HEK293 (cell line): ENCODE measurements at regions not wholly inside any gene's neighbourhood (a gene's known extent, or its start where the extent isn't known, plus 50 kb on each side); places are given as distances from the start of the nearest gene placed in this dataset.

Experiments
- CTCF ChIA-PET: fragments of 350-600 bp; formaldehyde crosslinking; extraction: SDS; loops from one replicate; lab custom pipeline; 2021; ENCODE audit warnings: antibody characterized with exemption; lab: Yijun Ruan, JAX
- POLR2A ChIA-PET: fragments of 300-600 bp; formaldehyde crosslinking; extraction: SDS; loops from one replicate; lab custom pipeline; 2020; ENCODE audit warnings: antibody characterized with exemption, inconsistent platforms; lab: Yijun Ruan, JAX
- H3K27ac ChIP-seq: fragments of 200-500 bp; sonication (Bioruptor generic); 2 replicates; pipeline ENCODE4 v1.5.1; 2014; ENCODE audit warnings: low read depth, low read length, control low read depth, inconsistent platforms; ENCODE audit errors: extremely low read depth
- H3K36me3 ChIP-seq, 2 experiments: fragments of 200-500 bp in 1 of 2; sonication (Bioruptor generic) in 1 of 2; 1 replicate in 1 of 2; 2 replicates in 1 of 2; pipeline ENCODE4 v1.5.1; 2014 to 2017; ENCODE audit warnings: inconsistent platforms in 2 of 2, low read length in 2 of 2; ENCODE audit not compliant: control insufficient read depth in 2 of 2, insufficient read depth in 1 of 2
- H3K4me1 ChIP-seq: fragments of 200-500 bp; sonication (Bioruptor generic); 2 replicates; pipeline ENCODE4 v1.5.1; 2014; ENCODE audit warnings: mild to moderate bottlenecking, low read length, inconsistent platforms; ENCODE audit not compliant: control insufficient read depth, insufficient read depth
- H3K4me3 ChIP-seq: 2 replicates; pipeline ENCODE4 v1.5.1; 2011; ENCODE audit warnings: low read depth, mild to moderate bottlenecking, control low read depth, low read length, moderate library complexity
- H3K9me3 ChIP-seq: fragments of 200-500 bp; sonication (Bioruptor generic); 2 replicates; pipeline ENCODE4 v1.5.1; 2014; ENCODE audit warnings: low read depth, low read length, inconsistent platforms; ENCODE audit not compliant: control insufficient read depth, insufficient read depth
- AEBP2 ChIP-seq: fragments of 450-650 bp; formaldehyde crosslinking; IDR thresholded peaks from 2 replicates; pipeline ENCODE4 v1.5.1; 2016; ENCODE audit warnings: missing biosample characterization, missing genetic modification characterization, borderline replicate concordance
- GFI1B ChIP-seq: fragments of 450-650 bp; formaldehyde crosslinking; IDR thresholded peaks from 2 replicates; pipeline ENCODE4 v1.5.1; 2016; ENCODE audit warnings: missing biosample characterization, missing genetic modification characterization
- GLI4 ChIP-seq: fragments of 450-650 bp; formaldehyde crosslinking; IDR thresholded peaks from 2 replicates; pipeline ENCODE4 v1.5.1; 2016; ENCODE audit warnings: missing biosample characterization, missing genetic modification characterization
- HOXD13 ChIP-seq: sonication (generic); formaldehyde crosslinking; IDR thresholded peaks from 2 replicates; pipeline ENCODE4 v1.8.0; 2022; ENCODE audit warnings: missing genetic modification reagents, borderline replicate concordance
- KLF1 ChIP-seq: fragments of 450-650 bp; formaldehyde crosslinking; IDR thresholded peaks from 2 replicates; pipeline ENCODE4 v1.5.1; 2016; ENCODE audit warnings: missing biosample characterization, missing genetic modification characterization
- OVOL3 ChIP-seq: fragments of 450-650 bp; formaldehyde crosslinking; IDR thresholded peaks from 2 replicates; pipeline ENCODE4 v1.5.1; 2016; ENCODE audit warnings: missing biosample characterization, missing genetic modification characterization
- SCRT2 ChIP-seq: fragments of 450-650 bp; formaldehyde crosslinking; IDR thresholded peaks from 2 replicates; pipeline ENCODE4 v1.5.1; 2016; ENCODE audit warnings: missing biosample characterization, missing genetic modification characterization
- ZBTB6 ChIP-seq: fragments of 450-650 bp; formaldehyde crosslinking; IDR thresholded peaks from 2 replicates; pipeline ENCODE4 v1.5.1; 2017; ENCODE audit warnings: missing biosample characterization, missing genetic modification characterization
- ZNF10 ChIP-seq: fragments of 450-650 bp; formaldehyde crosslinking; IDR thresholded peaks from 2 replicates; pipeline ENCODE4 v1.5.1; 2017; ENCODE audit warnings: missing biosample characterization, missing genetic modification characterization
- ZNF184 ChIP-seq: fragments of 450-650 bp; IDR thresholded peaks from 2 replicates; pipeline ENCODE4 v1.5.1; 2018; ENCODE audit warnings: missing biosample characterization, mild to moderate bottlenecking, missing genetic modification characterization
- ZNF19 ChIP-seq: fragments of 450-650 bp; formaldehyde crosslinking; IDR thresholded peaks from 2 replicates; pipeline ENCODE4; 2016; ENCODE audit warnings: missing biosample characterization, missing genetic modification characterization, low read depth
- ZNF202 ChIP-seq: fragments of 450-650 bp; formaldehyde crosslinking; IDR thresholded peaks from 2 replicates; pipeline ENCODE4 v1.5.1; 2016; ENCODE audit warnings: missing biosample characterization, missing genetic modification characterization, borderline replicate concordance
- ZNF354C ChIP-seq: fragments of 450-650 bp; formaldehyde crosslinking; IDR thresholded peaks from 2 replicates; pipeline ENCODE4 v1.5.1; 2016; ENCODE audit warnings: missing biosample characterization, missing genetic modification characterization, low read depth, borderline replicate concordance
- ZNF37A ChIP-seq: fragments of 450-650 bp; IDR thresholded peaks from 2 replicates; pipeline ENCODE4 v1.5.1; 2018; ENCODE audit warnings: missing biosample characterization, missing genetic modification characterization
- ZNF510 ChIP-seq: fragments of 450-650 bp; formaldehyde crosslinking; IDR thresholded peaks from 2 replicates; pipeline ENCODE4 v1.5.1; 2018; ENCODE audit warnings: mild to moderate bottlenecking, missing genetic modification characterization, missing biosample characterization; ENCODE audit not compliant: insufficient replicate concordance
- ZNF514 ChIP-seq: fragments of 450-650 bp; formaldehyde crosslinking; IDR thresholded peaks from 2 replicates; pipeline ENCODE4 v1.5.1; 2016; ENCODE audit warnings: missing biosample characterization, missing genetic modification characterization
- ZNF654 ChIP-seq: fragments of 450-650 bp; formaldehyde crosslinking; IDR thresholded peaks from 2 replicates; pipeline ENCODE4 v1.5.1; 2016; ENCODE audit warnings: low read depth, missing biosample characterization, missing genetic modification characterization
- ZNF830 ChIP-seq: fragments of 450-650 bp; IDR thresholded peaks from 2 replicates; pipeline ENCODE4 v1.5.0; 2018; ENCODE audit warnings: missing biosample characterization, missing genetic modification characterization, low read depth, mild to moderate bottlenecking, moderate library complexity
- TF ChIP-seq, protein P1 (sequence below): fragments of 450-650 bp; formaldehyde crosslinking; IDR thresholded peaks from 2 replicates; pipeline ENCODE4 v1.5.1; 2017; ENCODE audit warnings: missing biosample characterization, missing genetic modification characterization
- TF ChIP-seq, protein P2 (sequence below): fragments of 450-650 bp; formaldehyde crosslinking; IDR thresholded peaks from 2 replicates; pipeline ENCODE4 v1.5.1; 2016; ENCODE audit warnings: missing biosample characterization, missing genetic modification characterization
- TF ChIP-seq, protein P3 (sequence below): fragments of 450-650 bp; formaldehyde crosslinking; IDR thresholded peaks from 2 replicates; pipeline ENCODE4 v1.5.1; 2016; ENCODE audit warnings: missing biosample characterization, missing genetic modification characterization

- Histone ChIP-seq H3K36me3 (no peaks in the 10 kb centered on the region), H3K4me1 (peaks cover 8% of the 10 kb centered on the region), H3K9me3 (no peaks in the 10 kb centered on the region), H3K4me3 (no peak overlapping the region), H3K27ac (no peak overlapping the region)
- TF ChIP-seq, protein P1, sequence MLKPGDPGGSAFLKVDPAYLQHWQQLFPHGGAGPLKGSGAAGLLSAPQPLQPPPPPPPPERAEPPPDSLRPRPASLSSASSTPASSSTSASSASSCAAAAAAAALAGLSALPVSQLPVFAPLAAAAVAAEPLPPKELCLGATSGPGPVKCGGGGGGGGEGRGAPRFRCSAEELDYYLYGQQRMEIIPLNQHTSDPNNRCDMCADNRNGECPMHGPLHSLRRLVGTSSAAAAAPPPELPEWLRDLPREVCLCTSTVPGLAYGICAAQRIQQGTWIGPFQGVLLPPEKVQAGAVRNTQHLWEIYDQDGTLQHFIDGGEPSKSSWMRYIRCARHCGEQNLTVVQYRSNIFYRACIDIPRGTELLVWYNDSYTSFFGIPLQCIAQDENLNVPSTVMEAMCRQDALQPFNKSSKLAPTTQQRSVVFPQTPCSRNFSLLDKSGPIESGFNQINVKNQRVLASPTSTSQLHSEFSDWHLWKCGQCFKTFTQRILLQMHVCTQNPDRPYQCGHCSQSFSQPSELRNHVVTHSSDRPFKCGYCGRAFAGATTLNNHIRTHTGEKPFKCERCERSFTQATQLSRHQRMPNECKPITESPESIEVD = no peak
- TF ChIP-seq GLI4 (tag by site-specific recombination) (no peak), AEBP2 (tag by site-specific recombination) (no peak), OVOL3 (tag by site-specific recombination) (no peak), ZBTB6 (tag by site-specific recombination) (no peak), ZNF510 (tag by site-specific recombination) (no peak), ZNF202 (tag by site-specific recombination) (no peak), SCRT2 (tag by site-specific recombination) (no peak), ZNF19 (tag by site-specific recombination) (no peak), ZNF654 (tag by site-specific recombination) (no peak), ZNF37A (tag by site-specific recombination) (no peak), GFI1B (tag by site-specific recombination) (no peak), ZNF10 (tag by site-specific recombination) (no peak), KLF1 (tag by site-specific recombination) (no peak), HOXD13 (CRISPR knock-in tag) (no peak), ZNF184 (no peak), ZNF354C (tag by site-specific recombination) (no peak), ZNF514 (tag by site-specific recombination) (no peak)
- TF ChIP-seq, protein P2, sequence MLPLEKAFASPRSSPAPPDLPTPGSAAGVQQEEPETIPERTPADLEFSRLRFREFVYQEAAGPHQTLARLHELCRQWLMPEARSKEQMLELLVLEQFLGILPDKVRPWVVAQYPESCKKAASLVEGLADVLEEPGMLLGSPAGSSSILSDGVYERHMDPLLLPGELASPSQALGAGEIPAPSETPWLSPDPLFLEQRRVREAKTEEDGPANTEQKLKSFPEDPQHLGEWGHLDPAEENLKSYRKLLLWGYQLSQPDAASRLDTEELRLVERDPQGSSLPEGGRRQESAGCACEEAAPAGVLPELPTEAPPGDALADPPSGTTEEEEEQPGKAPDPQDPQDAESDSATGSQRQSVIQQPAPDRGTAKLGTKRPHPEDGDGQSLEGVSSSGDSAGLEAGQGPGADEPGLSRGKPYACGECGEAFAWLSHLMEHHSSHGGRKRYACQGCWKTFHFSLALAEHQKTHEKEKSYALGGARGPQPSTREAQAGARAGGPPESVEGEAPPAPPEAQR (tag by site-specific recombination) = no peak
- TF ChIP-seq, protein P3, sequence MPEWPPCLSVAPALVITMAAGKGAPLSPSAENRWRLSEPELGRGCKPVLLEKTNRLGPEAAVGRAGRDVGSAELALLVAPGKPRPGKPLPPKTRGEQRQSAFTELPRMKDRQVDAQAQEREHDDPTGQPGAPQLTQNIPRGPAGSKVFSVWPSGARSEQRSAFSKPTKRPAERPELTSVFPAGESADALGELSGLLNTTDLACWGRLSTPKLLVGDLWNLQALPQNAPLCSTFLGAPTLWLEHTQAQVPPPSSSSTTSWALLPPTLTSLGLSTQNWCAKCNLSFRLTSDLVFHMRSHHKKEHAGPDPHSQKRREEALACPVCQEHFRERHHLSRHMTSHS (tag by site-specific recombination) = no peak
- ChIA-PET CTCF (no interaction called here), POLR2A (no interaction called here)
Observed at GRCh38 chr12:115700081-115700480, 577.4 kb downstream of the MED13L start.

- Histone ChIP-seq H3K4me3 (no peak overlapping the region), H3K4me1 (peaks cover 8% of the 10 kb centered on the region), H3K36me3 (no peaks in the 10 kb centered on the region), H3K9me3 (no peaks in the 10 kb centered on the region), H3K27ac (no peak overlapping the region)
- ChIA-PET POLR2A (no interaction called here), CTCF (no interaction called here)
- TF ChIP-seq ZNF830 (tag by site-specific recombination) = no peak
- TF ChIP-seq, all 188 proteins: peak for 0
Observed at GRCh38 chr12:115698257-115698656, 579.2 kb downstream of the MED13L start.
